ENCODE measurements at regions not wholly inside any gene's neighbourhood (a gene's known extent, or its start where the extent isn't known, plus 50 kb on each side); places are given as distances from the start of the nearest gene placed in this dataset.

- TF ChIP-seq POLR2A (IDR thresholded peaks at IDR 0.05) (no peak), CTCF (IDR thresholded peaks at IDR 0.05) (no peak)
Observed at GRCh38 chr18:65622436-65622835, 128.4 kb upstream of the CDH7 start.

Data from body of pancreas (tissue), 4 donors.